CD4-positive, alpha-beta T cell (primary cell): ENCODE measurements at regions not wholly inside any gene's neighbourhood (a gene's known extent, or its start where the extent isn't known, plus 50 kb on each side); places are given as distances from the start of the nearest gene placed in this dataset.

Source experiments
- ATAC-seq: fragments of 200-7000 bp; cut with Tn5 transposase; one replicate; pipeline ENCODE4 v1.10.0; 2022; ENCODE audit warnings: mild to moderate bottlenecking; ENCODE audit not compliant: poor library complexity
- CTCF ChIA-PET: fragments of 350-600 bp; sonication (Branson Sonifier 250); formaldehyde crosslinking; loops from one replicate; lab custom pipeline; 2021; ENCODE audit warnings: antibody characterized with exemption, inconsistent platforms; lab: Charles Lee
- POLR2A ChIA-PET: fragments of 350-600 bp; sonication (Branson Sonifier 250); formaldehyde crosslinking; loops from one replicate; lab custom pipeline; 2021; ENCODE audit warnings: antibody characterized with exemption, inconsistent platforms; lab: Charles Lee
- DNase-seq, 14 experiments: peaks; one replicate each; pipeline ENCODE4 v3.0.0-alpha.2; 2013 to 2020; ENCODE audit warnings: mixed read lengths in 2 of 14
- H3K27ac ChIP-seq, 2 donors: one replicate each; pipeline versions ENCODE4 v1.5.1 to v1.7.0; 2013; ENCODE audit warnings: low read length in 2 of 2, low read depth in 1 of 2, mild to moderate bottlenecking in 1 of 2
- H3K27me3 ChIP-seq, 2 experiments: 1 replicate in 1 of 2; 2 replicates in 1 of 2; pipeline versions ENCODE4 v1.6.1 to v1.7.0; 2013; ENCODE audit warnings: low read length in 2 of 2, control low read depth in 1 of 2, mild to moderate bottlenecking in 1 of 2, moderate library complexity in 1 of 2; ENCODE audit not compliant: insufficient read depth in 2 of 2, control insufficient read depth in 1 of 2
- H3K36me3 ChIP-seq: one replicate; pipeline ENCODE4 v1.6.1; 2013; ENCODE audit warnings: low read length, control low read depth; ENCODE audit not compliant: insufficient read depth
- H3K4me1 ChIP-seq: one replicate; pipeline ENCODE4 v1.6.1; 2013; ENCODE audit warnings: low read length, control low read depth; ENCODE audit not compliant: insufficient read depth
- H3K4me3 ChIP-seq: one replicate; pipeline ENCODE4 v1.5.1; 2013; ENCODE audit warnings: mild to moderate bottlenecking, low read length, moderate library complexity
- H3K9me3 ChIP-seq, 2 experiments: 1 replicate in 1 of 2; 2 replicates in 1 of 2; pipeline versions ENCODE4 v1.6.1 to v1.7.0; 2013; ENCODE audit warnings: low read length in 2 of 2, mild to moderate bottlenecking in 2 of 2, control low read depth in 1 of 2, moderate library complexity in 1 of 2; ENCODE audit not compliant: control insufficient read depth in 1 of 2, insufficient read depth in 1 of 2
- H3K27ac Mint-ChIP-seq: one replicate; pipeline ENCODE4 v1.8.0; 2020; ENCODE audit warnings: mixed read lengths
- H3K27me3 Mint-ChIP-seq: one replicate; pipeline ENCODE4 v1.8.0; 2021; ENCODE audit warnings: mixed read lengths
- H3K36me3 Mint-ChIP-seq: one replicate; pipeline ENCODE4 v1.8.0; 2021; ENCODE audit warnings: low read depth, mixed read lengths
- H3K4me1 Mint-ChIP-seq: one replicate; pipeline ENCODE4 v1.8.0; 2021; ENCODE audit warnings: low read depth, mixed read lengths
- H3K4me3 Mint-ChIP-seq: one replicate; pipeline ENCODE4 v1.8.0; 2020; ENCODE audit warnings: mild to moderate bottlenecking, mixed read lengths
- H3K9me3 Mint-ChIP-seq: one replicate; pipeline ENCODE4 v1.8.0; 2020; ENCODE audit warnings: mixed read lengths
- CTCF ChIP-seq: fragments of 200-600 bp; IDR thresholded peaks from one replicate; pipeline ENCODE4 v1.8.0; 2022; ENCODE audit warnings: antibody characterized with exemption, mild to moderate bottlenecking
- intact Hi-C, 2 experiments: fragments of 100-400 bp; cut with DNase I in 1 of 2; cut with micrococcal nuclease in 1 of 2; formaldehyde crosslinking; loops; one replicate each; pipeline versions ENCODE4 v1.15.1 to v1.9.0; 2023 to 2025; cut with DNase I, micrococcal nuclease

GRCh38 chr5:110027527-110028322, 338.0 kb downstream of the MAN2A1 start:
- intact Hi-C loops = no loop called here
- H3K27me3 ChIP-seq = no peaks in the 10 kb centered on the region
- ATAC-seq = no peak
- H3K9me3 ChIP-seq = no peaks in the 10 kb centered on the region
- H3K27ac Mint-ChIP-seq = no peak overlapping the region
- H3K36me3 ChIP-seq = no peaks in the 10 kb centered on the region
- no peak for DNase-seq
- H3K4me1 Mint-ChIP-seq = peaks cover 48% of the 10 kb centered on the region
- no peaks in the 10 kb centered on the region for H3K27me3 Mint-ChIP-seq
- H3K4me1 ChIP-seq = peaks cover 6% of the 10 kb centered on the region
- H3K9me3 Mint-ChIP-seq = peaks cover 2% of the 10 kb centered on the region
- POLR2A ChIA-PET = interaction anchor here (1.0 kb wide), 1 partner anchor 26 kb away, joined by 3 read pairs; no protein-coding TSS in a partner anchor
- H3K4me3 Mint-ChIP-seq = no peak overlapping the region
- TF ChIP-seq CTCF = no peak
- CTCF ChIA-PET = no interaction called here
- no peaks in the 10 kb centered on the region for H3K36me3 Mint-ChIP-seq
- no peak overlapping the region for H3K27ac ChIP-seq
- H3K4me3 ChIP-seq = no peak overlapping the region

GRCh38 chr5:110031402-110032140, 341.8 kb downstream of the MAN2A1 start:
- TF ChIP-seq CTCF = no peak
- no peaks in the 10 kb centered on the region for H3K27me3 Mint-ChIP-seq
- ChIA-PET POLR2A (interaction anchor here (1.8 to 2.3 kb wide), 2 partner anchors 22 to 110 kb away, joined by 6 to 8 read pairs; no protein-coding TSS in a partner anchor), CTCF (no interaction called here)
- no peaks in the 10 kb centered on the region for H3K9me3 Mint-ChIP-seq
- Histone ChIP-seq H3K27me3 (no peaks in the 10 kb centered on the region), H3K9me3 (no peaks in the 10 kb centered on the region), H3K4me1 (peaks cover 6% of the 10 kb centered on the region), H3K27ac (no peak overlapping the region), H3K4me3 (no peak overlapping the region), H3K36me3 (no peaks in the 10 kb centered on the region)
- no peak overlapping the region for H3K4me3 Mint-ChIP-seq
- intact Hi-C loops = no loop called here
- H3K27ac Mint-ChIP-seq = peak overlapping the region; percentile 43
- H3K4me1 Mint-ChIP-seq = peaks cover 62% of the 10 kb centered on the region
- no peaks in the 10 kb centered on the region for H3K36me3 Mint-ChIP-seq
- ATAC-seq (no peak), DNase-seq (peak in 7 of 14 experiments; percentile 8 to 52 (median 32))

GRCh38 chr5:110032376-110032775, 342.6 kb downstream of the MAN2A1 start:
- Mint-ChIP-seq H3K36me3 (no peaks in the 10 kb centered on the region), H3K27ac (no peak overlapping the region), H3K4me1 (peaks cover 62% of the 10 kb centered on the region), H3K27me3 (no peaks in the 10 kb centered on the region), H3K4me3 (no peak overlapping the region), H3K9me3 (no peaks in the 10 kb centered on the region)
- CTCF ChIA-PET = interaction anchor here (0.6 kb wide), 1 partner anchor 39 kb away, joined by 4 read pairs; no protein-coding TSS in a partner anchor
- TF ChIP-seq CTCF = no peak
- Histone ChIP-seq H3K4me3 (no peak overlapping the region), H3K4me1 (peaks cover 6% of the 10 kb centered on the region), H3K9me3 (no peaks in the 10 kb centered on the region), H3K27ac (no peak overlapping the region), H3K27me3 (no peaks in the 10 kb centered on the region), H3K36me3 (no peaks in the 10 kb centered on the region)
- ATAC-seq (no peak), DNase-seq (no peak)
- POLR2A ChIA-PET = interaction anchor here (1.0 to 2.3 kb wide), 2 partner anchors 110 to 343 kb away, joined by 4 to 6 read pairs; partner anchors contain the start of gene MAN2A1
- intact Hi-C loops = no loop called here
